ENCODE measurements at regions not wholly inside any gene's neighbourhood (a gene's known extent, or its start where the extent isn't known, plus 50 kb on each side); places are given as distances from the start of the nearest gene placed in this dataset.

- Mint-ChIP-seq H3K9me3 (no peaks in the 10 kb centered on the region), H3K36me3 (ENCODE audit: low read depth) (no peaks in the 10 kb centered on the region), H3K4me1 (no peaks in the 10 kb centered on the region), H3K27ac (no peak overlapping the region), H3K27me3 (ENCODE audit: low read depth, poor library complexity) (no peaks in the 10 kb centered on the region), H3K4me3 (no peak overlapping the region)
- TF ChIP-seq CTCF (IDR thresholded peaks at IDR 0.05) = no peak
- DNase-seq = no peak
These were observed 1376.4 kb upstream of the CRIM1 start for GRCh38 chr2:34979148-34979547.

GRCh38 chr2:34961822-34962221, 1362.7 kb upstream of the FAM98A start:
- Mint-ChIP-seq H3K27ac (no peak overlapping the region), H3K27me3 (ENCODE audit: low read depth, poor library complexity) (no peaks in the 10 kb centered on the region), H3K9me3 (no peaks in the 10 kb centered on the region), H3K36me3 (ENCODE audit: low read depth) (no peaks in the 10 kb centered on the region), H3K4me3 (no peak overlapping the region), H3K4me1 (no peaks in the 10 kb centered on the region)
- no peak for TF ChIP-seq CTCF (IDR thresholded peaks at IDR 0.05)
- no peak for DNase-seq

- H3K27me3 Mint-ChIP-seq (ENCODE audit: low read depth, poor library complexity) = no peaks in the 10 kb centered on the region
- no peaks in the 10 kb centered on the region for H3K36me3 Mint-ChIP-seq (ENCODE audit: low read depth)
- TF ChIP-seq CTCF (IDR thresholded peaks at IDR 0.05) = no peak
- no peak for DNase-seq
- no peak overlapping the region for H3K27ac Mint-ChIP-seq
- H3K4me1 Mint-ChIP-seq = no peaks in the 10 kb centered on the region
- no peaks in the 10 kb centered on the region for H3K9me3 Mint-ChIP-seq
- H3K4me3 Mint-ChIP-seq = no peak overlapping the region
These were observed 1355.7 kb upstream of the FAM98A start for GRCh38 chr2:34954758-34955157.

GRCh38 chr2:34950797-34951196, 1351.7 kb upstream of the FAM98A start:
- TF ChIP-seq CTCF (IDR thresholded peaks at IDR 0.05) = no peak
- Mint-ChIP-seq H3K27me3 (ENCODE audit: low read depth, poor library complexity) (no peaks in the 10 kb centered on the region), H3K27ac (no peak overlapping the region), H3K36me3 (ENCODE audit: low read depth) (peaks cover 7% of the 10 kb centered on the region), H3K4me3 (no peak overlapping the region), H3K4me1 (no peaks in the 10 kb centered on the region), H3K9me3 (peaks cover 19% of the 10 kb centered on the region)
- DNase-seq = no peak

- DNase-seq = no peak
- no peak overlapping the region for H3K27ac Mint-ChIP-seq
- H3K9me3 Mint-ChIP-seq = peaks cover 19% of the 10 kb centered on the region
- TF ChIP-seq CTCF (IDR thresholded peaks at IDR 0.05) = no peak
- peaks cover 7% of the 10 kb centered on the region for H3K36me3 Mint-ChIP-seq (ENCODE audit: low read depth)
- no peaks in the 10 kb centered on the region for H3K4me1 Mint-ChIP-seq
- no peaks in the 10 kb centered on the region for H3K27me3 Mint-ChIP-seq (ENCODE audit: low read depth, poor library complexity)
- no peak overlapping the region for H3K4me3 Mint-ChIP-seq
These were observed 1350.2 kb upstream of the FAM98A start for GRCh38 chr2:34949316-34949715.

GRCh38 chr2:34936089-34936488, 1337.0 kb upstream of the FAM98A start:
- H3K9me3 Mint-ChIP-seq = peaks cover 14% of the 10 kb centered on the region
- H3K36me3 Mint-ChIP-seq (ENCODE audit: low read depth) = no peaks in the 10 kb centered on the region
- no peak overlapping the region for H3K27ac Mint-ChIP-seq
- H3K27me3 Mint-ChIP-seq (ENCODE audit: low read depth, poor library complexity) = no peaks in the 10 kb centered on the region
- no peak for DNase-seq
- no peaks in the 10 kb centered on the region for H3K4me1 Mint-ChIP-seq
- no peak for TF ChIP-seq CTCF (IDR thresholded peaks at IDR 0.05)
- no peak overlapping the region for H3K4me3 Mint-ChIP-seq

Data from nephron progenitor cell (in vitro differentiated cells).